ENCODE measurements at regions not wholly inside any gene's neighbourhood (a gene's known extent, or its start where the extent isn't known, plus 50 kb on each side); places are given as distances from the start of the nearest gene placed in this dataset.

GRCh38 chr12:104828015-104828414, 130.1 kb downstream of the SLC41A2 start:
- TF ChIP-seq EZH2 (IDR thresholded peaks at IDR 0.05; ENCODE audit: insufficient read depth, low read length), result no peak
- no peak for TF ChIP-seq CTCF (IDR thresholded peaks at IDR 0.05; ENCODE audit: insufficient read depth, low read depth, low read length)
